GM18507 (cell line): ENCODE measurements at regions not wholly inside any gene's neighbourhood (a gene's known extent, or its start where the extent isn't known, plus 50 kb on each side); places are given as distances from the start of the nearest gene placed in this dataset.

Source experiments
- DNase-seq: peaks from one replicate; pipeline ENCODE4 v3.0.0; 2011; ENCODE audit warnings: low read depth; ENCODE audit not compliant: insufficient read length; ENCODE audit errors: extremely low spot score
- FAIRE-seq: peaks from 2 replicates; lab custom pipeline; 2011; peaks lifted over from hg19 to GRCh38; lab: Jason Lieb, UNC

GRCh38 chr4:28518561-28519165 is 1658.0 kb downstream of the STIM2 start:
- FAIRE-seq (no peak), DNase-seq (no peak)

- DNase-seq (no peak), FAIRE-seq (no peak)
Observed at GRCh38 chr4:28523681-28524190, 1663.1 kb downstream of the STIM2 start.

GRCh38 chr4:28536124-28536523 is 1675.5 kb downstream of the STIM2 start:
- FAIRE-seq, result no peak
- no peak for DNase-seq

- DNase-seq (no peak), FAIRE-seq (no peak)
Observed at GRCh38 chr4:28545986-28546385, 1685.3 kb downstream of the STIM2 start.

- DNase-seq, result no peak
- FAIRE-seq, result no peak
Observed at GRCh38 chr4:28548136-28548535, 1687.5 kb downstream of the STIM2 start.

GRCh38 chr4:28548594-28548993 is 1688.0 kb downstream of the STIM2 start:
- no peak for DNase-seq

GRCh38 chr4:28555866-28556265 is 1695.2 kb downstream of the STIM2 start:
- DNase-seq (no peak), FAIRE-seq (no peak)

More at GRCh38 chr4:28548594-28548993, 1688.0 kb downstream of the STIM2 start:
- no peak for FAIRE-seq

- no peak for FAIRE-seq
Observed at GRCh38 chr4:28557755-28558154, 1697.1 kb downstream of the STIM2 start.

GRCh38 chr4:28558895-28559294 is 1698.3 kb downstream of the STIM2 start:
- no peak for FAIRE-seq
- no peak for DNase-seq

More at GRCh38 chr4:28557755-28558154, 1697.1 kb downstream of the STIM2 start:
- DNase-seq, result no peak

- DNase-seq, result no peak
- FAIRE-seq, result no peak
Observed at GRCh38 chr4:28562913-28563312, 1702.3 kb downstream of the STIM2 start.

GRCh38 chr4:28565396-28565795 is 1704.8 kb downstream of the STIM2 start:
- FAIRE-seq (no peak), DNase-seq (no peak)

GRCh38 chr4:28600958-28601357 is 1740.3 kb downstream of the STIM2 start:
- DNase-seq, result no peak
- no peak for FAIRE-seq

GRCh38 chr4:28621591-28621990 is 1761.0 kb downstream of the STIM2 start:
- DNase-seq, result no peak
- no peak for FAIRE-seq

- no peak for FAIRE-seq
- DNase-seq, result no peak
Observed at GRCh38 chr4:28636971-28637370, 1776.3 kb downstream of the STIM2 start.

GRCh38 chr4:28639747-28640146 is 1779.1 kb downstream of the STIM2 start:
- DNase-seq (no peak), FAIRE-seq (no peak)

GRCh38 chr4:28654618-28655017 is 1794.0 kb downstream of the STIM2 start:
- no peak for DNase-seq

GRCh38 chr4:28665306-28665705 is 1804.7 kb downstream of the STIM2 start:
- FAIRE-seq (no peak), DNase-seq (no peak)

More at GRCh38 chr4:28654618-28655017, 1794.0 kb downstream of the STIM2 start:
- FAIRE-seq, result no peak

- no peak for DNase-seq
- FAIRE-seq, result no peak
Observed at GRCh38 chr4:28675582-28675981, 1814.9 kb downstream of the STIM2 start.

- FAIRE-seq (no peak), DNase-seq (no peak)
Observed at GRCh38 chr4:28677808-28678207, 1817.2 kb downstream of the STIM2 start.

- DNase-seq (no peak), FAIRE-seq (no peak)
Observed at GRCh38 chr4:28682847-28683246, 1822.2 kb downstream of the STIM2 start.

- DNase-seq (no peak), FAIRE-seq (no peak)
Observed at GRCh38 chr4:28686618-28687017, 1826.0 kb downstream of the STIM2 start.

GRCh38 chr4:28690890-28691289 is 1830.2 kb downstream of the STIM2 start:
- FAIRE-seq (no peak), DNase-seq (no peak)
